Natural killer cell (primary cell): ENCODE measurements at regions not wholly inside any gene's neighbourhood (a gene's known extent, or its start where the extent isn't known, plus 50 kb on each side); places are given as distances from the start of the nearest gene placed in this dataset.
"Not testable (repeated sequence)": the region's sequence is repeated elsewhere in the genome, so short reads cannot be mapped to it uniquely, and the experiment has no call there.

ENCODE experiments used
- ATAC-seq, 3 donors: fragments of 150-1000 bp in 2 of 3; fragments of 200-7000 bp in 1 of 3; cut with Tn5 transposase; 1 replicate in 1 of 3; 2 replicates in 2 of 3; pipeline ENCODE4 v1.10.0; 2021; ENCODE audit warnings: mild to moderate bottlenecking in 2 of 3, moderate library complexity in 2 of 3
- DNase-seq, 2 donors: peaks; one replicate each; pipeline versions ENCODE4 v3.0.0 to v3.0.0-alpha.2; 2013 to 2021; ENCODE audit warnings: mixed read lengths in 1 of 2
- H3K27ac ChIP-seq: one replicate; pipeline ENCODE4 v1.5.1; 2013; ENCODE audit warnings: mild to moderate bottlenecking, low read length
- H3K27me3 ChIP-seq: one replicate; pipeline ENCODE4 v1.6.1; 2013; ENCODE audit warnings: low read length; ENCODE audit not compliant: control insufficient read depth, insufficient read depth
- H3K36me3 ChIP-seq: one replicate; pipeline ENCODE4 v1.6.1; 2013; ENCODE audit warnings: low read length; ENCODE audit not compliant: control insufficient read depth, insufficient read depth
- H3K4me1 ChIP-seq: one replicate; pipeline ENCODE4 v1.6.1; 2013; ENCODE audit warnings: low read length; ENCODE audit not compliant: control insufficient read depth, insufficient read depth
- H3K4me3 ChIP-seq: one replicate; pipeline ENCODE4 v1.5.1; 2013; ENCODE audit warnings: low read length
- H3K9me3 ChIP-seq: one replicate; pipeline ENCODE4 v1.6.1; 2013; ENCODE audit warnings: low read length; ENCODE audit not compliant: control insufficient read depth, insufficient read depth
- H3K27ac Mint-ChIP-seq, 2 donors: one replicate each; pipeline ENCODE4 v1.8.0; 2022; ENCODE audit warnings: mild to moderate bottlenecking in 2 of 2, mixed read lengths in 2 of 2, moderate library complexity in 1 of 2
- H3K27me3 Mint-ChIP-seq, 2 donors: one replicate each; pipeline ENCODE4 v1.8.0; 2022; ENCODE audit warnings: low read depth in 2 of 2, mixed read lengths in 2 of 2
- H3K36me3 Mint-ChIP-seq: one replicate; pipeline ENCODE4 v1.8.0; 2022; ENCODE audit warnings: mixed read lengths
- H3K4me1 Mint-ChIP-seq, 2 donors: one replicate each; pipeline ENCODE4 v1.8.0; 2022; ENCODE audit warnings: mixed read lengths in 2 of 2
- H3K4me3 Mint-ChIP-seq: one replicate; pipeline ENCODE4 v1.8.0; 2022; ENCODE audit warnings: mild to moderate bottlenecking, moderate library complexity, mixed read lengths
- H3K9me3 Mint-ChIP-seq, 2 donors: one replicate each; pipeline ENCODE4 v1.8.0; 2022; ENCODE audit warnings: mixed read lengths in 2 of 2
- WGBS: methylation state at CpG from one replicate; pipeline ENCODE4 v1.1.7; 2013; ENCODE audit warnings: missing lambda C conversion rate; ENCODE audit not compliant: insufficient coverage; 5-methylcytosine and 5-hydroxymethylcytosine counted together
- intact Hi-C: fragments of 100-400 bp; cut with micrococcal nuclease; formaldehyde crosslinking; loops from one replicate; pipeline ENCODE4 v1.14.2; 2022
- TF ChIP-seq, protein P1 (sequence below): fragments of 200-600 bp; IDR thresholded peaks from one replicate; pipeline ENCODE4 v1.8.0; 2022; ENCODE audit warnings: antibody characterized with exemption

DNA sequence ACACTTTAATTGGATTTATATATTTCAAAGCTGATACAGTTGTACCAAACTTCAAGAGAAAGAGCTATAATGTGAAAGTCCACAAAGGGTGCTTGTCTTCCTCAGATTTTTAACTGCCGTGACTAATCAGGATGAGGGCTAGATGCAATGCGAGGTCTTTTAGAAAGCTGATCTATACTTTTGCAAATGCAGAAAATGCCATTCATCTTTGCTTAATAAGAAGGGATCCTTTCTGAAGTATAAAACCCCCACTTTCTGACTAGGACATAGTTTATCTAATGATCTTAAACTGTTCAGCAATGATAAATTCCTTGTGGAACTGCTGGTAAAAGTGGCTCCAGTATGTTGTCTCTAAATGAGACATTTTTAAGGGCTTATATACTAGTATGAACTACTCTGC is 102.7 kb upstream of the NGF start:
- H3K9me3 ChIP-seq, result no peaks in the 10 kb centered on the region
- no peak overlapping the region for H3K27ac ChIP-seq
- intact Hi-C loops, result no loop called here
- H3K4me3 ChIP-seq, result no peak overlapping the region
- Mint-ChIP-seq H3K4me3 (no peak overlapping the region), H3K9me3 (no peaks in the 10 kb centered on the region), H3K27me3 (peaks cover 4 to 18% of the 10 kb centered on the region in 2 donors), H3K4me1 (no peaks in the 10 kb centered on the region), H3K27ac (no peak overlapping the region), H3K36me3 (no peaks in the 10 kb centered on the region)
- no peak for ATAC-seq
- no peaks in the 10 kb centered on the region for H3K4me1 ChIP-seq
- TF ChIP-seq, protein P1, sequence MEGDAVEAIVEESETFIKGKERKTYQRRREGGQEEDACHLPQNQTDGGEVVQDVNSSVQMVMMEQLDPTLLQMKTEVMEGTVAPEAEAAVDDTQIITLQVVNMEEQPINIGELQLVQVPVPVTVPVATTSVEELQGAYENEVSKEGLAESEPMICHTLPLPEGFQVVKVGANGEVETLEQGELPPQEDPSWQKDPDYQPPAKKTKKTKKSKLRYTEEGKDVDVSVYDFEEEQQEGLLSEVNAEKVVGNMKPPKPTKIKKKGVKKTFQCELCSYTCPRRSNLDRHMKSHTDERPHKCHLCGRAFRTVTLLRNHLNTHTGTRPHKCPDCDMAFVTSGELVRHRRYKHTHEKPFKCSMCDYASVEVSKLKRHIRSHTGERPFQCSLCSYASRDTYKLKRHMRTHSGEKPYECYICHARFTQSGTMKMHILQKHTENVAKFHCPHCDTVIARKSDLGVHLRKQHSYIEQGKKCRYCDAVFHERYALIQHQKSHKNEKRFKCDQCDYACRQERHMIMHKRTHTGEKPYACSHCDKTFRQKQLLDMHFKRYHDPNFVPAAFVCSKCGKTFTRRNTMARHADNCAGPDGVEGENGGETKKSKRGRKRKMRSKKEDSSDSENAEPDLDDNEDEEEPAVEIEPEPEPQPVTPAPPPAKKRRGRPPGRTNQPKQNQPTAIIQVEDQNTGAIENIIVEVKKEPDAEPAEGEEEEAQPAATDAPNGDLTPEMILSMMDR, result no peak
- 100% methylated on average over 2 of the region's 2 CpGs for WGBS
- H3K36me3 ChIP-seq, result no peaks in the 10 kb centered on the region
- no peaks in the 10 kb centered on the region for H3K27me3 ChIP-seq
- no peak for DNase-seq

DNA sequence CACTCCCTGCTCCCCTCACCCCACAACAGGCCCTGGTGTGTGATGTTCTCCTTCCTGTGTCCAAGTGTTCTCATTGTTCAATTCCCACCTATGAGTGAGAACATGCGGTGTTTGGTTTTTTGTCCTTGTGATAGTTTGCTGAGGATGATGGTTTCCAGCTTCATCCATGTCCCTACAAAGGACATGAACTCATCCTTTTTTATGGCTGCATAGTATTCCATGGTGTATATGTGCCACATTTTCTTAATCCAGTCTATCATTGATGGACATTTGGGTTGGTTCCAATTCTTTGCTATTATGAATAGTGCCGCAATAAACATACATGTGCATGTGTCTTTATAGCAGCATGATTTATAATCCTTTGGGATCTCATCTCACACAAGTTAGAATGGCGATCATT is 101.5 kb upstream of the NGF start:
- 100% methylated on average over 1 of the region's 3 CpGs for WGBS
- H3K4me3 ChIP-seq, intact Hi-C loops, H3K27ac Mint-ChIP-seq, H3K4me1 Mint-ChIP-seq, DNase-seq, H3K9me3 ChIP-seq, H3K9me3 Mint-ChIP-seq, H3K36me3 Mint-ChIP-seq, H3K36me3 ChIP-seq, H3K4me3 Mint-ChIP-seq, H3K27ac ChIP-seq, ATAC-seq, H3K4me1 ChIP-seq, H3K27me3 ChIP-seq: not testable (repeated sequence)
- peaks cover 4 to 15% of the 10 kb centered on the region in 2 donors for H3K27me3 Mint-ChIP-seq

DNA sequence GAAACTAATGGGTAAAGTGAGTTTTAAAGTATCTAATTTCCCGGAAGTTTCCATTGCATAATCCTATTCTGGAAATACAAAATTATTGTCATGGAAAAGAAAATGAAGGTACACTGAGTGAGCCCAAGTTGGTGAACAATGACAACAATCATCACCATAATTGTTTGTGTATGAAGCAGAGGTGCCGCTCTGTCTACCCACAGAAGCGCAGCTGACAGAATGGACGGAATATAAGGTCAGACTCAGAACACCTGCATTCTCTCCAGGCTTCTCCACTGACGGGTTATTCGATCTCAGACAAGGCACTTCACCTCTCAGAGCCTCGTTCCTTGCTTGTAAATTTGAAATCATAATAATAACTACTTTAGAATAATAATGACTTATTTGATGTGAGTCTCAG is 99.1 kb upstream of the NGF start:
- ATAC-seq (no peak), DNase-seq (no peak)
- H3K27ac ChIP-seq, result no peak overlapping the region
- intact Hi-C loops, result no loop called here
- H3K27me3 Mint-ChIP-seq, result peaks cover 6 to 11% of the 10 kb centered on the region in 2 donors
- H3K4me1 ChIP-seq, result no peaks in the 10 kb centered on the region
- no peak overlapping the region for H3K4me3 Mint-ChIP-seq
- 91% methylated on average over 4 of the region's 7 CpGs for WGBS
- no peaks in the 10 kb centered on the region for H3K36me3 ChIP-seq
- TF ChIP-seq, protein P1, result no peak
- H3K27me3 ChIP-seq, result no peaks in the 10 kb centered on the region
- no peaks in the 10 kb centered on the region for H3K4me1 Mint-ChIP-seq
- no peaks in the 10 kb centered on the region for H3K9me3 Mint-ChIP-seq
- H3K27ac Mint-ChIP-seq, result no peak overlapping the region
- no peaks in the 10 kb centered on the region for H3K36me3 Mint-ChIP-seq
- no peaks in the 10 kb centered on the region for H3K9me3 ChIP-seq
- H3K4me3 ChIP-seq, result no peak overlapping the region

DNA sequence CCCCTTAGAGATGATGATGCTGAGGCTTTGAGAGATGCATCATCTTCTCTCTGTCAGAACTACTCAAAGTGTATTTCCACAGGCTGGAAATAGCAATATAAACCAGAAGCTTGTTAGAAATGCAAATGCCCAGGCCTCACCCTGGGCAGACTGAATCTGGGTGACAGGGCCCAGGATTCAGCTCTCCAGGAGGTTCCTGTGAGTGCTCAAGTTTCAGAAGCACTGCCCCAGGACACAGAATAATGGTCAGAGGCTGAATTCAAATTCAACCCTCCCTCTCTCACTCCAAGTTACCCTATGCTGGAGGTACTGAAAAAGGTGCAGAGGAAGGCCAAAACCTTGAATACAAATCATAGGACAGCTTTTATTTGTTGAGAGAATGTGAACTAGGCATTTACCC is 98.5 kb upstream of the NGF start:
- no peak for ATAC-seq
- H3K9me3 Mint-ChIP-seq, result no peaks in the 10 kb centered on the region
- H3K27me3 Mint-ChIP-seq, result peaks cover 7 to 8% of the 10 kb centered on the region in 2 donors

More for the DNA sequence above, 98.5 kb upstream of the NGF start:
- no peak overlapping the region for H3K27ac Mint-ChIP-seq
- no peaks in the 10 kb centered on the region for H3K27me3 ChIP-seq
- no peak overlapping the region for H3K4me3 Mint-ChIP-seq
- no peaks in the 10 kb centered on the region for H3K9me3 ChIP-seq
- H3K36me3 Mint-ChIP-seq, result no peaks in the 10 kb centered on the region
- H3K4me1 ChIP-seq, result no peaks in the 10 kb centered on the region
- no peak overlapping the region for H3K4me3 ChIP-seq
- no peaks in the 10 kb centered on the region for H3K4me1 Mint-ChIP-seq
- no peak for DNase-seq
- intact Hi-C loops, result no loop called here
- TF ChIP-seq, protein P1, result no peak
- no peak overlapping the region for H3K27ac ChIP-seq
- H3K36me3 ChIP-seq, result no peaks in the 10 kb centered on the region
